C4-2B (cell line): ENCODE measurements at regions not wholly inside any gene's neighbourhood (a gene's known extent, or its start where the extent isn't known, plus 50 kb on each side); places are given as distances from the start of the nearest gene placed in this dataset.

Experiments used
- CTCF ChIP-seq: fragments of 450-650 bp; conservative IDR thresholded peaks from 2 replicates; pipeline ENCODE4 v1.5.1; 2017; ENCODE audit warnings: mild to moderate bottlenecking
- ZFX ChIP-seq: fragments of 450-650 bp; IDR thresholded peaks from 2 replicates; pipeline ENCODE4 v1.6.1; 2017

GRCh38 chr2:45170191-45171135 lies 161.2 kb upstream of the SIX2 start:
- TF ChIP-seq CTCF (no peak), ZFX (no peak)
